GM23338 (cell line): ENCODE measurements at regions not wholly inside any gene's neighbourhood (a gene's known extent, or its start where the extent isn't known, plus 50 kb on each side); places are given as distances from the start of the nearest gene placed in this dataset.

Experiments used
- ATAC-seq: fragments of 200-7000 bp; cut with Tn5 transposase; 3 replicates; pipeline ENCODE4 v1.9.1; 2020
- DNase-seq: peaks from one replicate; pipeline ENCODE4 v3.0.0-alpha.2; 2015; ENCODE audit warnings: low spot score
- H2AFZ ChIP-seq: fragments of 200-600 bp; sonication (generic); 2 replicates; pipeline ENCODE4 v1.8.0; 2016; ENCODE audit warnings: antibody characterized with exemption, mild to moderate bottlenecking, moderate library complexity
- H3F3A ChIP-seq: fragments of 200-600 bp; sonication (generic); replicated peaks from 2 replicates; pipeline ENCODE4 v1.8.0; 2017; ENCODE audit warnings: antibody characterized with exemption, mixed run types, low read depth
- H3K27ac ChIP-seq: fragments of 200-600 bp; sonication (generic); 2 replicates; pipeline ENCODE4 v1.6.1; 2016; ENCODE audit warnings: low read depth
- H3K27me3 ChIP-seq: fragments of 200-600 bp; sonication (generic); 2 replicates; pipeline ENCODE4 v1.8.0; 2016; ENCODE audit warnings: mild to moderate bottlenecking, mixed run types, moderate library complexity; ENCODE audit not compliant: insufficient read depth
- H3K36me3 ChIP-seq: fragments of 200-600 bp; sonication (generic); 2 replicates; pipeline ENCODE4 v1.8.0; 2016; ENCODE audit warnings: mild to moderate bottlenecking; ENCODE audit not compliant: insufficient read depth
- H3K4me1 ChIP-seq: fragments of 200-600 bp; sonication (generic); 2 replicates; pipeline ENCODE4 v1.8.0; 2016; ENCODE audit warnings: mild to moderate bottlenecking, moderate library complexity; ENCODE audit not compliant: insufficient read depth
- H3K4me2 ChIP-seq: fragments of 200-600 bp; sonication (generic); 2 replicates; pipeline ENCODE4 v1.7.1; 2017; ENCODE audit warnings: mixed run types
- H3K4me3 ChIP-seq: fragments of 200-600 bp; sonication (generic); 2 replicates; pipeline ENCODE4 v1.6.1; 2016; ENCODE audit warnings: mixed run types
- H3K79me2 ChIP-seq: fragments of 200-600 bp; sonication (generic); replicated peaks from 2 replicates; pipeline ENCODE4 v1.8.0; 2017; ENCODE audit warnings: mild to moderate bottlenecking; ENCODE audit not compliant: insufficient read depth
- H3K9me2 ChIP-seq: fragments of 200-600 bp; sonication (generic); 2 replicates; pipeline ENCODE4 v1.8.0; 2017; ENCODE audit not compliant: insufficient read depth
- H4K20me1 ChIP-seq: fragments of 200-600 bp; sonication (generic); replicated peaks from 2 replicates; pipeline ENCODE4 v1.8.0; 2017; ENCODE audit warnings: mild to moderate bottlenecking; ENCODE audit not compliant: insufficient read depth
- H3K27ac Mint-ChIP-seq: 2 replicates; pipeline ENCODE4 v1.8.0; 2020; ENCODE audit warnings: inconsistent platforms, mild to moderate bottlenecking, moderate library complexity, mixed read lengths
- H3K27me3 Mint-ChIP-seq: 3 replicates; pipeline ENCODE4 v1.8.0; 2022; ENCODE audit warnings: low read depth, mild to moderate bottlenecking, moderate library complexity, mixed read lengths, inconsistent platforms; ENCODE audit not compliant: insufficient read depth, poor library complexity
- H3K36me3 Mint-ChIP-seq: 3 replicates; pipeline ENCODE4 v1.8.0; 2021; ENCODE audit warnings: low read depth, mild to moderate bottlenecking, inconsistent platforms, moderate library complexity, mixed read lengths
- H3K4me1 Mint-ChIP-seq: 3 replicates; pipeline ENCODE4 v1.8.0; 2020; ENCODE audit warnings: mild to moderate bottlenecking, inconsistent platforms, mixed read lengths
- H3K4me3 Mint-ChIP-seq: 3 replicates; pipeline ENCODE4 v1.8.0; 2021; ENCODE audit warnings: moderate library complexity, mild to moderate bottlenecking, inconsistent platforms, mixed read lengths
- H3K9me3 Mint-ChIP-seq: 3 replicates; pipeline ENCODE4 v1.8.0; 2020; ENCODE audit warnings: moderate library complexity, mild to moderate bottlenecking, inconsistent platforms, mixed read lengths
- CREB1 ChIP-seq: fragments of 250-450 bp; sonication (Bioruptor Pico); IDR thresholded peaks from 2 replicates; pipeline ENCODE4 v1.5.0; 2020; ENCODE audit warnings: low read depth, mild to moderate bottlenecking, moderate library complexity
- CTCF ChIP-seq, 2 experiments: fragments of 200-600 bp in 1 of 2; sonication (generic) in 1 of 2; conservative IDR thresholded peaks; 2 replicates each; pipeline versions ENCODE4 v1.5.1 to v1.6.1; 2016 to 2017; ENCODE audit warnings: antibody characterized with exemption in 2 of 2, low read depth in 2 of 2, mild to moderate bottlenecking in 2 of 2, moderate library complexity in 1 of 2
- ETS1 ChIP-seq: IDR thresholded peaks from 2 replicates; pipeline ENCODE4 v1.6.1; 2016; ENCODE audit warnings: antibody characterized with exemption
- EZH2 ChIP-seq: fragments of 200-600 bp; sonication (generic); IDR thresholded peaks from one replicate; pipeline ENCODE4 v1.8.0; 2017; ENCODE audit warnings: antibody characterized with exemption, mild to moderate bottlenecking, low read depth; ENCODE audit not compliant: unreplicated experiment
- EZH2phosphoT487 ChIP-seq: fragments of 200-600 bp; sonication (generic); IDR thresholded peaks from one replicate; pipeline ENCODE4 v1.8.1; 2018; ENCODE audit warnings: antibody characterized with exemption; ENCODE audit not compliant: unreplicated experiment
- JUNB ChIP-seq: IDR thresholded peaks from one replicate; pipeline ENCODE4 v1.6.1; 2016; ENCODE audit warnings: antibody characterized with exemption; ENCODE audit not compliant: unreplicated experiment
- NANOG ChIP-seq: IDR thresholded peaks from 2 replicates; pipeline ENCODE4 v1.6.1; 2016; ENCODE audit warnings: antibody characterized with exemption, borderline replicate concordance
- POLR2AphosphoS5 ChIP-seq: IDR thresholded peaks from 2 replicates; pipeline ENCODE4 v1.6.1; 2016; ENCODE audit warnings: antibody characterized with exemption, low read depth
- REST ChIP-seq: IDR thresholded peaks from one replicate; pipeline ENCODE4 v1.6.1; 2018; ENCODE audit warnings: antibody characterized with exemption; ENCODE audit not compliant: unreplicated experiment
- STAT1 ChIP-seq: IDR thresholded peaks from one replicate; pipeline ENCODE4 v1.6.1; 2016; ENCODE audit warnings: antibody characterized with exemption; ENCODE audit not compliant: unreplicated experiment
- ZNF114 ChIP-seq: fragments of 250-450 bp; sonication (Bioruptor Pico); IDR thresholded peaks from 2 replicates; pipeline ENCODE4 v1.5.0; 2020; ENCODE audit warnings: mild to moderate bottlenecking, moderate library complexity
- ZNF331 ChIP-seq: fragments of 250-450 bp; sonication (Bioruptor Pico); IDR thresholded peaks from 2 replicates; pipeline ENCODE4 v1.5.0; 2020; ENCODE audit warnings: low read depth, mild to moderate bottlenecking, moderate library complexity

- TF ChIP-seq STAT1 = no peak
- no peak for TF ChIP-seq ZNF114
- TF ChIP-seq EZH2phosphoT487 = no peak
- no peak for TF ChIP-seq POLR2AphosphoS5
- TF ChIP-seq ETS1 = no peak
- no peak for TF ChIP-seq NANOG
- TF ChIP-seq CTCF (conservative IDR thresholded peaks at IDR 0.05; ENCODE audit: low read depth in 2 of 2) = no peak
- no peak for TF ChIP-seq JUNB
- no peak for TF ChIP-seq EZH2
- TF ChIP-seq CREB1 (CRISPR knock-in tag) = no peak
These were observed 81.2 kb upstream of the PIP4K2A start (continued) for GRCh38 chr10:22795546-22795945.

- Histone ChIP-seq H3F3A (no peaks in the 10 kb centered on the region), H3K79me2 (no peaks in the 10 kb centered on the region), H3K27me3 (no peaks in the 10 kb centered on the region), H2AFZ (no peak overlapping the region), H3K9me2 (peaks cover 6% of the 10 kb centered on the region; the same call in 1 of the 2 replicates), H4K20me1 (no peaks in the 10 kb centered on the region), H3K36me3 (no peaks in the 10 kb centered on the region), H3K4me3 (no peak overlapping the region), H3K4me2 (no peak overlapping the region), H3K27ac (no peak overlapping the region), H3K4me1 (no peaks in the 10 kb centered on the region)
- Mint-ChIP-seq H3K36me3 (no peaks in the 10 kb centered on the region), H3K27ac (no peak overlapping the region), H3K4me1 (no peaks in the 10 kb centered on the region), H3K27me3 (no peaks in the 10 kb centered on the region), H3K4me3 (no peak overlapping the region), H3K9me3 (no peaks in the 10 kb centered on the region)
- ATAC-seq = no peak
- no peak for DNase-seq
- TF ChIP-seq CTCF (conservative IDR thresholded peaks at IDR 0.05; ENCODE audit: low read depth in 2 of 2) (no peak), EZH2phosphoT487 (no peak), REST (no peak), ETS1 (no peak), ZNF331 (CRISPR knock-in tag) (no peak)
These were observed 77.8 kb upstream of the PIP4K2A start for GRCh38 chr10:22792161-22792560.
